Progenitor cell of endocrine pancreas (in vitro differentiated cells): ENCODE measurements at regions not wholly inside any gene's neighbourhood (a gene's known extent, or its start where the extent isn't known, plus 50 kb on each side); places are given as distances from the start of the nearest gene placed in this dataset.

Experiments used
- DNase-seq: peaks from one replicate; pipeline ENCODE4 v3.0.0; 2021; ENCODE audit warnings: low spot score; ENCODE audit not compliant: unreplicated experiment
- H3K27ac Mint-ChIP-seq: 2 replicates; pipeline ENCODE4 v1.8.0; 2021; ENCODE audit warnings: mild to moderate bottlenecking, moderate library complexity, mixed read lengths
- H3K27me3 Mint-ChIP-seq: 2 replicates; pipeline ENCODE4 v1.8.0; 2021; ENCODE audit warnings: mixed read lengths
- H3K36me3 Mint-ChIP-seq: 2 replicates; pipeline ENCODE4 v1.8.0; 2022; ENCODE audit warnings: mixed read lengths; ENCODE audit not compliant: insufficient read depth
- H3K4me1 Mint-ChIP-seq: 2 replicates; pipeline ENCODE4 v1.8.0; 2021; ENCODE audit warnings: low read depth, mixed read lengths
- H3K4me3 Mint-ChIP-seq: 2 replicates; pipeline ENCODE4 v1.8.0; 2021; ENCODE audit warnings: low read depth, mild to moderate bottlenecking, moderate library complexity, mixed read lengths
- H3K9me3 Mint-ChIP-seq: 2 replicates; pipeline ENCODE4 v1.8.0; 2021; ENCODE audit warnings: low read depth, mixed read lengths
- CTCF ChIP-seq: fragments of 200-600 bp; sonication (generic); IDR thresholded peaks from one replicate; pipeline ENCODE4 v1.5.0; 2021; ENCODE audit warnings: antibody characterized with exemption, mild to moderate bottlenecking; ENCODE audit not compliant: unreplicated experiment

GRCh38 chr12:27388650-27389049 lies 56.0 kb downstream of the BMAL2 start:
- H3K27ac Mint-ChIP-seq: peak overlapping the region; percentile 4
- no peaks in the 10 kb centered on the region for H3K27me3 Mint-ChIP-seq
- H3K4me1 Mint-ChIP-seq: no peaks in the 10 kb centered on the region
- H3K36me3 Mint-ChIP-seq: peaks cover 9% of the 10 kb centered on the region
- no peak for DNase-seq
- no peaks in the 10 kb centered on the region for H3K9me3 Mint-ChIP-seq
- no peak for TF ChIP-seq CTCF
- no peak overlapping the region for H3K4me3 Mint-ChIP-seq

GRCh38 chr12:27394676-27395075 lies 51.9 kb upstream of the SMCO2 start:
- peaks cover 12% of the 10 kb centered on the region for H3K36me3 Mint-ChIP-seq
- no peak overlapping the region for H3K27ac Mint-ChIP-seq
- H3K4me1 Mint-ChIP-seq: peaks cover 5% of the 10 kb centered on the region
- TF ChIP-seq CTCF: no peak
- DNase-seq: no peak
- no peaks in the 10 kb centered on the region for H3K9me3 Mint-ChIP-seq
- H3K27me3 Mint-ChIP-seq: no peaks in the 10 kb centered on the region
- H3K4me3 Mint-ChIP-seq: no peak overlapping the region

DNA sequence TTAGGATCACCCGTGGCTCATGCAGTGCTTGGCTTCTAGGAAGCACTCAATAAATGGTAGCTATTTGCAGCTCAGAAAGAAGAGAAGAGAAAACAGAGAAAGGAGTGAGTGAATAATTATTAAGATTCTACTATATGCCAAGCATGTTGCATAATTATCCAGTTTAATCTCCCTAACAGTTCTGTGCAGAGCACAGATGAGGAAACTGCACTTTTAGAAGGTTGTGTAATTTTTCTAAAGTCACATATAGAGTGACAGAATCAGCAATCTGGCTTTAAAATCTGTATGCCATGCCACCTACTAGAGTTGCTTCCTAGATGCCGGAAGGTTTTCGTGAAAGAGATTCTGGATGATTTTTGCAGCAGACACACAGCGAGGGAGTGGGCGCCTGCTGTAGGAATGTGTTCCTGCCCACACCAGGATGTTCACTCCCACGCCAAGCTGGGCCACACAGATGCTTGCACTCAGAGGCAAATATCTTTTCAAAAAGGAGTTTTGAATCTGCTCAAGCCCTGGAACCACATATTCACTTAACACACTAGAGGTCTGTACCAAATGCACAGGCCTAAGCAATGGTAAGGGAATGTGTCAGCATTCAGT lies 50.2 kb upstream of the SMCO2 start:
- Mint-ChIP-seq H3K4me3 (no peak overlapping the region), H3K27me3 (no peaks in the 10 kb centered on the region), H3K4me1 (peaks cover 7% of the 10 kb centered on the region), H3K36me3 (peaks cover 8% of the 10 kb centered on the region), H3K27ac (no peak overlapping the region), H3K9me3 (no peaks in the 10 kb centered on the region)
- TF ChIP-seq CTCF: no peak
- no peak for DNase-seq
